Cerebellar cortex (tissue), 1 donor: ENCODE measurements at regions not wholly inside any gene's neighbourhood (a gene's known extent, or its start where the extent isn't known, plus 50 kb on each side); places are given as distances from the start of the nearest gene placed in this dataset.

Experiments used
- DNase-seq: peaks from one replicate; pipeline ENCODE4 v3.0.0-alpha.2; 2015; ENCODE audit warnings: low spot score

DNA sequence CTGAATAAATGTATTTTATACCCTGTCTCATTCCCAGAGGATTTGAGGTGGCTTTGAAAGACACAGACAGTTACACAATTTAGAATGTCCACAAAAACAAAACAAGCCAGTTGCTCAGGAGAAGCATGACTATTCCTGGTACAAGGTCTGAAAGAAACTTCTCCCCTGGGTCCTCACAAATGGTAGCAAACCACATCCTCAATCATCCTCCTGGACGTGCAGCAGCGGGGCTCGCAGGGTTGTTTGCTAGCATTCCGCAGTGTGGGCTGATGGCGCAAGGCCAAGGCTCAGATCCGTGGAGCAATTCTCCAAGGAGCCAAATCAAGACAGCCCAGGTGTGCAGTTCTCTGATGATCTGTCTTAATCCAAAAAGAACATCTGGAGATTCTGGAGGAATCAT lies 210.3 kb downstream of the ACTL7B start:
- DNase-seq, result no peak

DNA sequence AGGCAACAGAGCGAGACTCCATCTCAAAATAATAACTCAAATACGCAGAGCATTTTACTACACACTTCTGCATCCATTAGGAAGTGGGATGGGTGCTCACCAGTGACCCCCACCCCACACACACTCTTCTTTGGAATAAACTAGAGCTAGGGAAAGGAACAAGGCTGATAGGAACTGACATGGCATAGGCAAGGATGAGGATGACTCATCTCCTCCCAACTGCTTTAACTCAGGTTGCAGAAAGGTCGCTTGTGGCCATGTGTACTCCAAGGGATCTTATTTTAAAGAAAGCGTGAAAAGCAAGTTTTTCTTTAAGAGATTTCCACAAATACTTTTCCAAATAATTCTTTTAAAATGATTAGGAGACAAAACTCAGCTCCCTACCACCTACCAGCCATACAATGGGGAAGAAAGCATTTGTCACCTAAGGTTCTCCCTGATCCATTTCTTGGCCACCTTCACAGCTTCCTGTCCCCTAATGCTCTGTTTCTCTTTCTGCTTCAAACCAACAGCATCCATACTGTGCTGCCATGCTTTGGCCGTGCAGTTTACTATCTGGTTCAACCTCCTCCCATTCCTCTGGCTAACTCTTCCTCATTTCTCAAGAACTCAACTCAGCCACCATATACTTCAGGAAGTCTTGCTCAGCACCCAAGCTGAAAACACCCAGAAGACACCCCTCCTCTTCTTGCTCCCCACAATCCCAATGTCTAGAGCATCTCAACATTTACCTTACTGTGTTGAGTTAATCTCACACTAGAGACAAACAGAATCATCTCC lies 211.9 kb downstream of the ACTL7B start:
- no peak for DNase-seq

DNA sequence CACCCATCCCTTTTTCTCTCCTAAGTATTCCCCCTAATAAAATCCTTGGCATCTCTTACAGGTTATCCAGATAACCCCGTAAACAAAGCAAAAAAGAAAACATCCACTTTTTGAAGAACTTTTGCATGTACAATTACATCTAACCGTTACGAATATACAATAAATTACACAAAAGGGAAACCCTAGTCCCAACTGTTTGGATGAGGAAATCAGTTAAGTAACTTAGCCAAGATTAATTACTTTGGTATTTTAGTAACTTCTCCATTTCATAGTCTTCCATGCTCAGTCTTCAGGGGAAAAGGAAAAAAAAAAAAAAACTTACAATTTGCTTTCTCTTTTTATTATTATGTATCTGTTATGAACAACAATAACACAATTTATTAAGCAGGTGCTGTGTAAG lies 212.9 kb downstream of the ACTL7B start:
- DNase-seq, result no peak

DNA sequence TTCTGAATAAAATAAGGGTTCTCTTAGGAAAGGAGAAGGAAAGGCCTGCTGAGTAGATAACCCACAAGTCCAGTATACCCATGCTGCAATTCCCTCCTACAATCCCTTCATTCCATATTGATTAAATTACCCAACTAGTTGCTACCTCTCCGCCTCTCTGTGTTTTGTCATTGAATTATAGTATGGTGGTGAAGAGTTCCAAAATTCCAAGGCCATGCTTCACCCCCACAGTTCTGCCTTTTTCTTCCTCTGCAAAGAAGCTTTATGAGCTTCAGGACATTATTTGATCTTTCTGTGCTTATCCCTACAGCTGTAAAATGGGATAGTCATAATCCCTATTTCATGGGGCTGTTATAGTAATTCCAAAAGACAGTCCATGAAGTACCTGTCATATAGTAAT lies 215.6 kb downstream of the ACTL7B start:
- no peak for DNase-seq

DNA sequence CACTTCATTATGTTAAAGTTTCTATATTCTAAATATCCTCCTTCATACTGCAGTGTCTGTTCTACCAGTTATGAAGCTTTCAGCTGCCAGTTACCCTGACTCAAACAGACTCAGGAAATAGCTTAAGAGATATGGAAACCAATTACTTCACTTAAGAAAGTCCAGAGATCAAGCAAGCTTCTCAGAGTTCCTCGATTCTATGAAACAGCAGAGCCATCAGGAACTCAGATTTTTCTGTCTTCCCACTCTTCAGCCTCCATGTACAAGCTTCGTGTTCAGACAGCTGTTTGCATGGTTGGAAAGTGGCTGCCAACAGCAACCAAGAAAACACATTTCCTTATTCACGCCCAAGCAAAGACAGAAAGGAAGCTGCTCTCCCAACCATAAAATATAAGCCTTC lies 216.1 kb downstream of the ACTL7B start:
- no peak for DNase-seq

DNA sequence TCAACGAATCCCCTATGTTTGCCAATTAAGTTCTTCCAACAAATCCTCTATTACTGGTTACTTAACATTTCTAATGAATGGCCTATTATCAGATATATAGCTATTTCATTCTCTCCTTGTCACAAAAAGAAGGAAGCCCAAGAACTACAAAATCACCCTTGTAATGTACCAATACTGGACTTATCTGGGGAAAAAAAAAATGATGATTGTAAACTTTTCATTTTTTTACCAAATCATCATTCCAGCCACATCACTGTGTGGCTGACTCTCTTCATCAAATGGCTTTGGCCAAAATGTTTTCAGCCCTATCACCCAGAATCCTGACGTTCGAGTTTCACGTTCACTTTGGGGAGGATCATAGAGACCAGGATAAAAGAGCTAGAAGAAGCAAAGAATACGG lies 216.7 kb downstream of the ACTL7B start:
- no peak for DNase-seq

DNA sequence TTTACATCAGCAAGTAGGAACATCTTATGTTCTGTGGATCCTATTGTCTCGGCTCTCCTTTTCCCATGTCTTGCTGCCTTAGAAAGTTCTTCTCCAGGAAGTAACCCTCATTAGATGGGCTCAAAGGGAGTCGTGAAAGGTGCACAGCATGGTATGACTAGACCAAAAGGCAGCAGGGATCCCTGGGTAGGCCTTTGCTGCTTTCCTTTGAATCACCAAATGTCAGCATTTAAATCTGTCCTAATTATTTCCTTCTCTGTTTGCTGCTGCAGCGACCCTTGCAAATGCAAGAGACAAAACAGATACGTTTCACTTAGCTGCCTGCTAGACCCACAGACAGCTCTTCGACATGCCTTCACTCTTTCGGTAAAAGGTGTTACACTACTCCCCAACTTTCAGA lies 218.4 kb downstream of the ACTL7B start:
- DNase-seq, result no peak

DNA sequence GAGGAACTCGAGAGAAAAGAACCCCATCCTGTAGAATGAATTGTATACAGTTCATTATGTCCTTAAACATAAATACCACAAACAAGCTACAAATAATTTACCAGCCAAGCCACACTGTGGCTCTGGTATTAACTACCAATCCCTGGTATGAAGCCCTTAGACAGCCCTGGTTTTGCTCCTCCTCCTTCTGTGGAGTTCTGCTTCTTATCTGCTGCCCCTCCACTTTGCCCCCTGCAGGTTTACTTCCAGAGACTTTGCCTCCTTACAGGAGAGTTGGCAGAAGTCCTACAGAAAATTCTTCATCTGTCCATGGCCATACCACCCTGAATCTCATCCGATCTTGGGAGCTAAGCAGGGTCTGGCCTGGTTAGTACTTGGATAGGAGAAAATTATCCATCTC lies 219.8 kb downstream of the ACTL7B start:
- no peak for DNase-seq

DNA sequence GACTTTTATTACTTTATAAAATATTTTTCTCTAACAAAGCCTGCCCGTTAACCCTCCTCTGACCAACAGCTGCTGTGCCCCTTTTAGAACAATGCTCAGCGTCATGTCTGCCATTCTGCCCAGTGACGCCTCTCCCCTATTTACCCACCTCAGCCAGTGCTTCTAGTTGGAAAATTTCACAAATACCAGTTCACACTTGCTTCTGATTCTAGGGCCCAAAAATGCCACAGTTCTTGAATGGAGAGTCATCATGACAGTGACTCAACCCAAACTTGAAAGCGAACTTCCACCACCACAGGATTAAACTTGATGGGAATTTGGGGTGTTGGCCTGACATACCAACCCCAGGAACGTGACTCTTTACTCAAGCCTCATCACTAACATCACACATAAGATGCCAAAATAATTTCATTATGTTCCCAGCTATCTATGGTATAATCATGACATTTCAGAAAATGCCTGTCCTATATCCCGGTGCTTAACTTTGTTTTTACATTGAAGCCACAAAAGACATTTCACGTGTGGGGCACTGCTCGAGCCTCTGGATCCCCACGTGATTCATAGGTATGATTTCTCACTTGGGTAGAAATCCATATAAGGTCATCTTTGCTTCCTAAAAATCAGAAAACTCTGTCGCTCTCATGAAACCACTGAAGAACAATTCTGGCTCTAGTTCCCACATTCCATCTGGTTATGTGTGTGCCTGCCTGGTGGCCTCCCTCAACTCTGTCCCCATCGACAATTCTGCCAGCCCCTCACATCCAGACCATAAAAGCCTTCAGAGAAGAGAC lies 220.9 kb downstream of the ACTL7B start:
- no peak for DNase-seq

DNA sequence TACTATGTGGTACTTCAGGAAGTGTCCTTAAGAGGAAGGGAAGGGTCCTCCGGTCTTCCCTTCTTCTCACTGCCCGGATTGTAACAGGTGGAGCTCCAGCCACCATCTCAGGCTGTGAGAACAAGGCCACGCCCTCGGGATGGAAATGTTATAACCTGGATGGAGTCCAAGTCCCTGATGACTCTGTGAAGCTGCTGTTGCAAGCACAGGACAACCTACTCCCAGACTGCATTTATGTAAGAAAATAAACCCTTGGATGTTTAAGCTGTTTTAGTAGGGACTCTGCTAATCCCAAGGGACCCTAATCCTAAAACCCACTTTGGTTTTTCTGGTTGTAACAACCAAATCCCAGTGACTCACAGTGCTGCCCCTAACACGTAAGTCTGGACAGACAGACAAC lies 221.6 kb downstream of the ACTL7B start:
- no peak for DNase-seq

DNA sequence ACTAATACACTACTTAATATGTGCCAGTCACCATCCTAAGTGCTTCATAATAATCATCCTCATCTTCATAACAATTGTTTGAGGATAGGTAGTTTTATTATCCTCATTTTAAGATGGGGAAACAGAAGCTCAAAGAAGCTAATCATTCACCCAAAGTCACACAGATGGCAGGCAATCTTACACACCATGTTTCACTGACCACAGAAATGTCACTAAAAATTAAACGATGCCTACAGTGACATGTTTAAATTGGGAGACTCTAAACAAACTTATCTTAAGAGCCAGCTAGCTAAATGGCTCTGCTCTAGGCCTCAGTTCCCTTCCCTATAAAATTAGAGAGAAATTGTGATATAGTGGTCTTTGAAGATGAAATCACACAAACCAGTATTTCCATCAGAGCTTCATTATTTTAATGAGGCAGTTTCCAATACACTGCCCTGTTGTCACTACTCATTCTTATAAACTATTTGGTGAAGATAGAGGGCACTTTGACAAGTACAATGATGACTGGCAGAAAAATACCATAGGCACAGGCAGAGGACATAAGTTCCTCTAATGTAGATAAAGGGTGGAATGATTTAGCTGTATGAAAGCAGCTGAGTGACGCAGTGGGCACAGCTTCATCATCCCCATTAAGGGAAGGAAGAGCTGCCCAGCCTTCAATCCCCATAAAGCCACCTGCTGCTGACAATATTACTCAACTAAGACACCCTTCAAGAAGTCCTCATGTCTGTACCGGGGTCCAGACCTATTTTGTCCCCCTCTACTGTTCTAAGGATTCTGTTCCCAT lies 224.1 kb downstream of the ACTL7B start:
- no peak for DNase-seq

DNA sequence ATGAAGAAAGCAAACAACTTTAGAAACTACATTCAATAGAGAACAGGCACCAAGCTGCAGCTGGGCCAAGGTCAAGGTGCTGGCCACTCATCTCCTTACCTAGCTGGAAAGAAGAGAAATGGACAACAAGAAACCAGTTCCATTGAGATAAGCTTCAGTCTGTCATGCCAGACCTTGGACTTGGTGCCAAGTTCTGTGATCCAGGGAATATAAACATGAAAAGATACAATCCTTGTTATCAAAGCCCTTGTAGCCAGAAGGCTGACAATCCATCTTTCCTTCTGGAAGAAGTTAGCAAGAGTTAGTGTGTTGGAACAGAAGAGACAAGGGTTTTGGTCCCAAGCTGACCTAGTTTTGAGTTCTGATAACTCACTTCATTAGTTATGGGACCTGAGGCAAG lies 227.5 kb downstream of the ACTL7B start:
- no peak for DNase-seq

DNA sequence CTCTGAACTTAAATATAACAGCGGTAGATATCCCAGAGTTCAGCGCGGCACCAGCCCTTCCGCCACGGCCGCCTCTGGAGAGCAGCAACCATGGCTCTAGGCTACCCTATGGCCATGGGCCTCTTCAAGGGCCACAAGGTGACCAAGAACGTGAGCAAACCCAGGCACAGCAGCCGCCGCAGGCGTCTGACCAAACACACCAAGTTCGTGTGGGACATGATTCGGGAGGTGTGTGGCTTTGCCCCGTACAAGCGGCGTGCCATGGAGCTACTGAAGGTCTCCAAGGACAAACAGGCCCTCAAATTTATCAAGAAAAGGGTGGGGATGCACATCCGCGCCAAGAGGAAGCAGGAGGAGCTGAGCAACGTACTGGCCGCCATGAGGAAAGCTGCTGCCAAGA lies 229.0 kb downstream of the ACTL7B start:
- no peak for DNase-seq

DNA sequence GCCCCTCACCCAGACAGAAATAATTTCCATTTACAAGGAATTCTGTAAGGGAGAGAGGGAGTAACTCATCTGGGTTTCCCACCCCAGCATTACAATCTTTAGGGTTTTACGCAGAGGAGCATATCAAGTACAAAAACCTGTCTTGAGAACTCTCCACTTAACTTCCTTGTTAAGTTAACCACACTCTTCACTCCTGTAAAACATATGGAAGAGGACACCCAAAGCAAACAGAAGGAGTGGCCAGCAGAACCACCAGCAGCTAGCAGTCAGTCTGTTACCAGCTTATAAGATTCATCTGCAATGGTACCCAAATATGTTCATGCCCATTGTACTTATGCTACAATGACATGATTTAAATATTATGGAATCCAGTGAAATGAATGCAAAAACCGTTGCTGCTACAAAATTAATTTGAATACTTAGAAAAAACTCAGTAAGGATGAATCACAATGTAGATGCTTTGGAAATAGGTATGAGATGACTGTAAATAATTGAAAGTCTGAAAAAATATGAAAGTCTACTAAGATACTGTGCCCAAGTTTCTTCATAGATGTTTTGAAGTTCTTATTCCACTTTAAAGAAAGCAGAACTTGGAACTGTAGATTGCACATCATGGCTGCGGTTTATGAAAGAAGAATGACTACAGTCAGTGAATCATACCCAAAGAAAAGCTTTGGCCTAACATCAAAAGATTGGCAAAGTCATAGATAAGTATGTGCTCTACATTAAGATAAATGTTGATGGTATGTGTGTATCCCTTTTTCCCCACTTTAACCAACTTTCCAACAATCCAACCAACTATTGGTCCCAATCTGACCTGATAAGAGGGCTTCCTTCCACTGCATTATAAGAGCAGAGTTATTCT lies 233.6 kb downstream of the ACTL7B start:
- no peak for DNase-seq

DNA sequence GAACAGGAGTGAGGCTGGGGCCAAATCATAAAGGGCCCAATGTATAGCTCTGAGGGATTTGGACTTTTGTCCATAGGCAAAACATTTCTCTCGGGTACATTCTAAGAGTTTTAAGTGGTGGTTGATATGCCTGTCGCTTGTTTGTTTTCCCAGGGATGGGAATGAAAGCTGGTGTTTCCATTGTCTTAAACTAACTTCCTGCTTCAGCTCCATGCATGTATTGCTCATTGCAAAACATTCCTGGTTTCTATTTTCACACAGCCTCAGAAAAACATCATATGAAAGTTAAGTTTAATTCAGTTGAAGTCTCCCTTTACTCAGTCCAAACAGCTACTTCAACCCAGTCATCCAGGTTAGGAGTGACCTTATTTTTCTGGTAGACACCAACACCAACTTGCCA lies 235.0 kb downstream of the ACTL7B start:
- DNase-seq, result no peak

DNA sequence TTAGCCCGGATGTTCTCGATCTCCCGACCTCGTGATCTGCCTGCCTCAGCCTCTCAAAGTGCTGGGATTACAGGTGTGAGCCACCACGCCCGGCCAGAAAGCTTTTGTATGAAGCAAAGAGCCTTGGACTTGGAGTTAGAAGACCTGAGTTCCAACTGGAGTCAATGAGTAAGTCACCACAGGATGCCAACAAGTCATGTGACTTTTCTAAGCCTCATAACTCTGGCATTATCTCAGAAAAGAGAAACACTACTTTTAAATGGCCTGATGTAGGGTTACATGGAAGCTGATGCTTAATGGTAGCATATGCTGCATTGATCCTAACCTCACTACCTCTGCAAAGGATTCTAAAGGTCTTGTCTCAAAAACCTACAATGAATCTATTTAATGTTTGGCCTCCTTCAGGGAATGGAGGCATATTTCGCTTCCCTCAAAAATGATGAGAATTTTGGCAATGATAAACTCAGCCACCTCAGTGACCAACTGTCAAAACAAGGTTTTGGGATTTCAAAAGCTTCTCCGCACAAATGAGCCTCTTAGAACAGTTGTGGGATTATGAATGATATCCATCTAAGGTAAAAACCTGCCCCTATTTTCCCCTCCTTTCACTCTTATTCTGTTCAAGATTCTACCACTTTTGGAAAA lies 236.8 kb downstream of the ACTL7B start:
- no peak for DNase-seq

DNA sequence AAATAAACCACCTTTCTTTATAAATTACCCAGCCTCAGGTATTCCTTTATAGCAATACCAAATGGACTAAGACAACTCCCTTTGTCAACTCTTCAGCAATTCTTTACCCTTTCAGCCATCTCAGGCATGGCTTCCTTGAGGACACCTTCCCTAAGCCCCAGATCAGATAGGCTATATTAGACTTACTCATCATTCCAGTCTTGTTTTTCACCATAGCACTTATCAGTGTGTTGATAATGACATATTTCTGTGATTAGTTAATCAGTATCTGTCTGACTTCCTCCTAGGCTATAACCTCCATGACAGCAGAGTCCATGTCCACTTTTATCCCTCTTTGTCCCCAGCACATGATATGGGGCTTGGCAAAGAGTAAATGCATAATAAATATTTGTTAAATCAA lies 238.1 kb downstream of the ACTL7B start:
- no peak for DNase-seq

DNA sequence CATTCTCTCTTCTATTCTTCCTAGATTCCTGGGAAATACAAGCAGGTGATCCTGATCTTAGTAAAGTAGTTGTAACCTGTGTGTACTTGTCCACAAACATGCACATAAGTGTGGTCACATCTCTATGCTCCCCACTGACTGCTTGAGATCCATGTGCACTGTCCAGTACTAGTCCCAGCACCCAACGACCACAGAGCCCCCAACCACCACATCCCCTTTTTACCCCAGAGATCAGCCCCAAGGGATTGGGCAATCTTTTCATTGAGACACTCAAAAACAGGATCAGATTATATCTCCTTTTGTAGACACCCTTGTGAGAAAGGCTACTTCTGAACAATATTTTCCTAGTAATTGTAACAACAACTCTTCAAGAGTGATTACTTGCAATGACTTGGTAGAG lies 240.6 kb downstream of the ACTL7B start:
- DNase-seq, result no peak

DNA sequence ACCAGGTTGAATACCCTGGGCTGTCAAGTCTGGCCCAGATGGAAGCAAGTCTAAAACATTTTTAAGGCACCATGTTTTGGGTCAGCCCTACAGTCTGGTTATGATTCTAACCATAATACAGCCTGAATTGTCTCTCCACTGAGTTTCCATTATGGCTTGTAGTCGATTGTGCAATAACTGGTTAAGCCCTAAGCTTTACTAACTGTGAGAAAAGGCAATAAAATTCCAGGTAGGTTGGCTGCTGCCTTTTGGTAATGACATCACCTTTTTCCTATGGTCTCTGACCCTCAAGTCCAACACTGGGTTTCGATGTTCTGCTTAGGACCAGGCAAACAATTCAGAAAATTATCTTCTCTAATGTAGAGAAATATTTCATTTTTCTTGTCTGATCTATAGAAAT lies 243.3 kb downstream of the ACTL7B start:
- no peak for DNase-seq

DNA sequence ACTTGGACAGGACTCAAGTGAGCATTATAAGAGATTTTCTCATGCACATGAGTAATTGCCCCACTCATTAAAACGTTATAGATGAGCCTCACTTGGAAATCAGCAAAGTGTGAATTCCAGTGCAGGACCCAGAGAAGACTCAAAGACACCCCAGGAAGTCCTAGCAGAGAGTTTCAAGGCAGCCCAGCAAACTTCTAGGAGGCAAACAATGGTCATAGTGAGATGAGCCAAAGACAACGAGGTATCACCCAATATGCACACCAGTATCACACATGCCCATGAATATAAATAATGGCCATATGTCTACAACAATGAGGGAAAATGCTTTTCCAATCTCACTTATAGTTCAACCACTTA lies 245.9 kb downstream of the ACTL7B start:
- no peak for DNase-seq

DNA sequence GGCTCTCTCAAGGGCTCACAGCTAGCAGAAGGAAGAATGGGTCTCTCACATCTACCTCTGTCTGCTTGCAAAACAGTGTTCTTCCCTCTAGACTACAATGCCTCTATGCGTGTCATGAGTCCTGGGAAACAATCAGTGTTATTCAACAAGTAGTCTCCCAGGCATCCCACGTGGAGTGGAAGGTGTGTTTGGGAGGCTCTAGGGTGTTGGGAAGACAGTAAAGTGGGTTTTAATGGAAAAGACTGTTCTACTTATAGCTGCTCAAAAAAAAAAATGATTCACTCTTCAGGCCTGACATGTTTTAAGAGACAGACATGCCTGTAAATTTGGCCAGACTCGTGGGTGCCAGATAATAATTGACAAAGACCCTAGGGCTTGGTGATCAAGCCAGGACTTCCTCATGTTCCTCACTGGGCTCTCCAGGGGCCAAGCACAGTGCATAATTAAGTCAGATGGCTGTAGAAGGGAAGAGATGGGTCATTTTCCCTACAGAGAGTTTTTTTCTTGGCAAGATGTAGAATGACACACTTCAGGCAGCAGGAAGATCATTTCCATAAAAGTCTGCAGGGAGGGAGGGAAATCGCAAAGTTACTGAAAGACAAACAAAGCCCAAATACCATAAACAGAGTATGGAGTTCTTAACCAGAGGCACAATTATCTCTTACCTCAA lies 246.4 kb downstream of the ACTL7B start:
- DNase-seq, result no peak
